Body of pancreas (tissue), 4 donors: ENCODE measurements at regions not wholly inside any gene's neighbourhood (a gene's known extent, or its start where the extent isn't known, plus 50 kb on each side); places are given as distances from the start of the nearest gene placed in this dataset.
A peak's percentile ranks its signal among the peaks of the same experiment; 100 is the strongest.

ENCODE experiments used
- ATAC-seq: fragments of 150-250 bp; one replicate; pipeline ENCODE4 v1.9.1; 2016
- DNase-seq, 4 donors: peaks; one replicate each; pipeline ENCODE4 v3.0.0-alpha.2; 2019
- H3K27ac ChIP-seq, 4 donors: fragments of 200-600 bp; sonication (generic); 1 replicate in 3 of 4; 2 replicates in 1 of 4; pipeline versions ENCODE4 v1.5.1 to v1.6.1; 2016 to 2019; ENCODE audit warnings: mild to moderate bottlenecking in 1 of 4, mixed read lengths in 1 of 4, moderate library complexity in 1 of 4
- H3K27me3 ChIP-seq, 2 donors: fragments of 200-600 bp; sonication (generic); one replicate each; pipeline ENCODE4 v1.6.0; 2016; ENCODE audit warnings: mild to moderate bottlenecking in 1 of 2
- H3K36me3 ChIP-seq, 2 donors: fragments of 200-600 bp; sonication (generic); replicated peaks in 1 of 2; 2 replicates each; pipeline ENCODE4 v1.5.1; 2016; ENCODE audit warnings: low read depth in 2 of 2; ENCODE audit not compliant: insufficient read depth in 1 of 2
- H3K4me1 ChIP-seq: fragments of 200-600 bp; sonication (generic); one replicate; pipeline ENCODE4 v1.6.0; 2016
- H3K4me3 ChIP-seq, 2 donors: fragments of 200-600 bp; sonication (generic); 1 replicate in 1 of 2; 2 replicates in 1 of 2; pipeline ENCODE4 v1.5.1; 2016 to 2019
- H3K9me3 ChIP-seq, 3 donors: fragments of 200-600 bp; sonication (generic); 1 replicate in 2 of 3; 2 replicates in 1 of 3; pipeline ENCODE4 v1.5.1; 2016
- CTCF ChIP-seq, 7 experiments: fragments of 450-650 bp in 4 of 7; fragments of 200-600 bp in 3 of 7; sonication (generic) in 3 of 7; IDR thresholded peaks; one replicate each; pipeline ENCODE4 v1.5.1; 2016 to 2019; ENCODE audit warnings: antibody characterized with exemption in 7 of 7
- POLR2A ChIP-seq, 3 donors: fragments of 450-650 bp; IDR thresholded peaks; one replicate each; pipeline ENCODE4 v1.6.1; 2016; ENCODE audit warnings: antibody characterized with exemption in 3 of 3, mild to moderate bottlenecking in 2 of 3
- WGBS, 2 donors: methylation state at CpG; one replicate each; pipeline ENCODE4 v1.1.5; 2017; 5-methylcytosine and 5-hydroxymethylcytosine counted together
- intact Hi-C: fragments of 100-400 bp; cut with DNase I; formaldehyde crosslinking; loops from one replicate; pipeline ENCODE4 v1.15.1; 2023

DNA sequence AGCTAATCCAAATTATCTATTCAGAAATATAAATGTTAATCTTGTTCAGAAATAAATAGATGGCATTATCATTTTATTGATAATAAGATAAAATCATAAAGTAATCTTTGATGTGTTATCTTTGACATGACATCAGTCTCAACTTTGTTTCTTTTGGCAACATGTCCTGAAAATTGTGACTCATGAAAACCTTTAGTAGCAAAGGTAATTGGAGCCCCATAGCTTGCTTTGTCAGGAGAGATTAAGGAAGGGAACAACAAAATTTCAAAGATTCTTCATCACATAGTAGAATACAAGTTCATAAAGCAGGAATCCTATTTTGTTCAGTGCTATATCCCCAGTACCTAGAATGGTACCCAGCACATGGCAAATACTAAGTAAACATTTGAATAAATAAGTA is 165.4 kb downstream of the KCNE4 start:
- Histone ChIP-seq H3K4me1 (peaks cover 38% of the 10 kb centered on the region), H3K36me3 (no peaks in the 10 kb centered on the region), H3K27ac (no peak overlapping the region), H3K4me3 (no peak overlapping the region), H3K9me3 (no peaks in the 10 kb centered on the region), H3K27me3 (no peaks in the 10 kb centered on the region)
- ATAC-seq: no peak
- DNase-seq: no peak
- no peak for TF ChIP-seq POLR2A (IDR thresholded peaks at IDR 0.05)
- no peak for TF ChIP-seq CTCF (IDR thresholded peaks at IDR 0.05)
- intact Hi-C loops: no loop called here

DNA sequence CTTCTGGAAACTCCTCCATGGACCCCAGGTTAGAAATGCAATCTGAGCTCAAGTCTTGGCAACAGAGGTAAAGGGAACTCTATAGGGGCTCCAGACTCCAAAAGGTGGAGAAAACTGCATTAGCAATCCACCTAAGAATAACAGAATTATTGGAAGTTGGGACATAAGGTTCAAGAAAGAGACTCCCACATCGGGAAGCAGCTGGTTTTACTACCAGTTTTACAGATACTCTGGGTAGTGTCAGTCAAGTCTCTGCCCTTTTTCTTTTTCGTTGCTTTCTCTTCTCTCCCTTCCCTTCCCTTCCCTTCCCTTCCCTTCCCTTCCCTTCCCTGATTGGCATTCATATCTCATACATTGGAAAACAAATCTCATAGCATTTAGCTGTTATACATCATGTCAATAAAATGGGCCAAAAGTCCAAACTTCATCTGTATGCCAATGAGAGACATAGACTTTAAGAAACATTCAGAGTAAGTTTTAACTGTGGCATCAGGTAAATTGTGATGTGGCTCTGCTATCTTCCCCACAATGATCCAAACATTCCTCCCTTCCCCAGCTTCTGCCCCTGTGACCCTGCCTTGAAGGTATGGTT is 166.7 kb downstream of the KCNE4 start:
- Histone ChIP-seq H3K27ac (no peak overlapping the region), H3K4me3 (no peak overlapping the region), H3K4me1 (peaks cover 42% of the 10 kb centered on the region), H3K27me3 (no peaks in the 10 kb centered on the region), H3K36me3 (no peaks in the 10 kb centered on the region), H3K9me3 (no peaks in the 10 kb centered on the region)
- DNase-seq (no peak), ATAC-seq (no peak)
- intact Hi-C loops: no loop called here
- 80 to 82% methylated on average over 2 of the region's 2 CpGs for WGBS, 2 donors
- no peak for TF ChIP-seq POLR2A (IDR thresholded peaks at IDR 0.05)
- TF ChIP-seq CTCF (IDR thresholded peaks at IDR 0.05): no peak

DNA sequence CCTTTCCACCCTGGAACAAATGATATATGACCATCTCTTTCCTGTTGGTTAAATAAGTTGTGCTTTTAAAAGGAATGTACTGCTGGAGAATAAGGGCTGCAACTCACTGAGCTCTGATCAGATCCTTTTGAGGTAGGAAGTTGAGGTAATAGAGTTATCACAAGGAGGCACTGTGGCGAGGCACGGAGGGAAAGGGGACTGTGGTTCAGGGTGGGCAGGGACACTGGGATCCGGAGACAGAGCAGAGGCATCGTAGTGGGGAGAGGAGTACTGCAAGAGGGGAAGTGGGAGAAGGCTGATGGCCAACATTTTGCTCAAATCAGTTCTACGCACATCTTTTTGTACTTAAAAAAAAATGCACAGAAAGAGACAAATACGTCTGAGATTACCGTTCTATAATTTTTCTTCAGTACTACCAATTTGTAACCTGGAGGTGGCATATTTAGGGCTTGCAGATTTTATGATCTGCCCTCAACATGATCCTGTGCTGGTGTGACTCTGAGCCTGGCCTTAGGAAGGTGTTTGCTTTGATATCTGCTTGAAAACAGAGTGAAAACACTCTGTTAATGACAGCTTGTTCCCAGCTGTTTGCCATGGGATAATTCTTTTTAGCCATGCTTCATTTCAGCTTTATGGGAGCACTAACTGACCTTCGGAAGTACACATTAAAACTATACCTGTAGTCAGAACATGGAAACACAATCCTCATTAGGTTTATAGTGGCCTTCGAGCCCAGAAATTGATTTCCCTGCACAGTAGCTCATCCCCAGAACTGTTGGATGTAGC is 168.1 kb downstream of the KCNE4 start:
- ATAC-seq (peak; percentile 57), DNase-seq (peak in 1 of 4 donors; percentile 39)
- TF ChIP-seq CTCF (IDR thresholded peaks at IDR 0.05) (no peak), POLR2A (IDR thresholded peaks at IDR 0.05) (no peak)
- no peaks in the 10 kb centered on the region for H3K9me3 ChIP-seq
- whole genome bisulfite sequencing, 2 donors: 39 to 65% methylated on average over 9 of the region's 9 CpGs
- intact Hi-C loops: no loop called here
- H3K36me3 ChIP-seq: no peaks in the 10 kb centered on the region
- H3K4me3 ChIP-seq: no peak overlapping the region
- H3K27me3 ChIP-seq: no peaks in the 10 kb centered on the region
- H3K27ac ChIP-seq: peak overlapping the region in 2 of 4 donors; percentile 14 to 53
- H3K4me1 ChIP-seq: peaks cover 49% of the 10 kb centered on the region

GRCh38 chr2:223220658-223220925 is 168.6 kb downstream of the KCNE4 start:
- no peaks in the 10 kb centered on the region for H3K27me3 ChIP-seq
- H3K27ac ChIP-seq: peak overlapping the region in 2 of 4 donors; percentile 14 to 53
- TF ChIP-seq POLR2A (IDR thresholded peaks at IDR 0.05): no peak
- no peak for TF ChIP-seq CTCF (IDR thresholded peaks at IDR 0.05)
- no peaks in the 10 kb centered on the region for H3K9me3 ChIP-seq
- DNase-seq (no peak), ATAC-seq (no peak)
- no peak overlapping the region for H3K4me3 ChIP-seq
- intact Hi-C loops: no loop called here
- WGBS, 2 donors: 31 to 35% methylated on average over 1 of the region's 1 CpG
- H3K36me3 ChIP-seq: no peaks in the 10 kb centered on the region
- peaks cover 45% of the 10 kb centered on the region for H3K4me1 ChIP-seq
